ENCODE measurements at regions not wholly inside any gene's neighbourhood (a gene's known extent, or its start where the extent isn't known, plus 50 kb on each side); places are given as distances from the start of the nearest gene placed in this dataset.

DNA sequence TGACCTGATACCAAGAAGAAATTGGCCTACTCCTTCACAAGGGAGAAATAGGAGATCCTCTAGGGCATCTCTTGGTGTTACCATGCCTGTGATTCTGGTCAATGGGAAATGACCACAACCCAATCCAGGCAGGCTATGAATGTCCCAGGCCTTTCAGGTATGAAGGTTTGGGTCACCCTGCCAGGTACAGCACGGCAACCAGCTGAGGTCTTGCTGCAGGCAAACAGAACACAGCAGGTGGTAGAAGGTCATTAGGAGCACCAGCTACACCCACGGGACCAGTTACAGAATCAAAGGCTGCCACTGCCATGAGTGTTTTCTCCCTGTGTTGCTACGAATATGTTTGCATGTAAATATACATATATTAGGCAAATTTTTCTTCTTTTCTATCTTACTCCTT is 202.3 kb downstream of the ERMARD start:
- no peak overlapping the region for H3K4ac ChIP-seq (ENCODE audit: low read length)
- no peak overlapping the region for H4K91ac ChIP-seq (ENCODE audit: low read depth, low read length, poor library complexity)
- no peak overlapping the region for H3K14ac ChIP-seq (ENCODE audit: low read length)
- DNase-seq (ENCODE audit: low spot score) = no peak
- peaks cover 0 to 2% of the 10 kb centered on the region in 2 donors for H3K4me1 ChIP-seq (ENCODE audit: control insufficient read depth in 2 of 2, insufficient read depth in 1 of 2, low read depth in 1 of 2, low read length in 2 of 2)
- H3K9me3 ChIP-seq (replicated peaks in 1 of 2; ENCODE audit: control insufficient read depth in 2 of 2, insufficient read depth in 1 of 2, low read depth in 1 of 2, low read length in 2 of 2) = no peaks in the 10 kb centered on the region
- H4K8ac ChIP-seq (ENCODE audit: low read depth, low read length) = no peak overlapping the region
- H2BK15ac ChIP-seq (ENCODE audit: low read length) = no peak overlapping the region
- peak overlapping the region in 1 of 2 donors; percentile 53 for H3K4me3 ChIP-seq (ENCODE audit: low read length in 2 of 2)
- WGBS, 2 donors (ENCODE audit: extremely low coverage in 2 of 2, insufficient read length in 2 of 2, insufficient replicate concordance in 1 of 2) = no CpG with 5 or more reads among the region's 3 CpGs
- no peak overlapping the region for H2BK12ac ChIP-seq (ENCODE audit: low read length)
- H3K27ac ChIP-seq (replicated peaks; ENCODE audit: low read length) = no peak overlapping the region
- H2BK120ac ChIP-seq (ENCODE audit: low read depth, low read length) = no peak overlapping the region
- H3K79me1 ChIP-seq (ENCODE audit: low read depth, low read length) = no peaks in the 10 kb centered on the region
- H3K18ac ChIP-seq (ENCODE audit: low read length) = no peak overlapping the region
- H3K36me3 ChIP-seq (replicated peaks in 1 of 2; ENCODE audit: control insufficient read depth in 2 of 2, insufficient read depth in 2 of 2, low read length in 2 of 2) = no peaks in the 10 kb centered on the region
- H3K27me3 ChIP-seq (ENCODE audit: control insufficient read depth in 3 of 3, insufficient read depth in 3 of 3, low read depth in 1 of 3, low read length in 3 of 3) = no peaks in the 10 kb centered on the region
- H2AFZ ChIP-seq (ENCODE audit: low read length) = no peak overlapping the region
- no peak overlapping the region for H2AK5ac ChIP-seq (ENCODE audit: low read depth, low read length)
- H2BK5ac ChIP-seq (ENCODE audit: low read length) = no peak overlapping the region
- H3K4me2 ChIP-seq (ENCODE audit: insufficient read depth, low read length, poor library complexity, severe bottlenecking) = no peak overlapping the region
- no peak overlapping the region for H3K9ac ChIP-seq (ENCODE audit: low read depth, low read length, poor library complexity)
- H3K23ac ChIP-seq (ENCODE audit: low read depth, low read length, poor library complexity) = no peak overlapping the region

DNA sequence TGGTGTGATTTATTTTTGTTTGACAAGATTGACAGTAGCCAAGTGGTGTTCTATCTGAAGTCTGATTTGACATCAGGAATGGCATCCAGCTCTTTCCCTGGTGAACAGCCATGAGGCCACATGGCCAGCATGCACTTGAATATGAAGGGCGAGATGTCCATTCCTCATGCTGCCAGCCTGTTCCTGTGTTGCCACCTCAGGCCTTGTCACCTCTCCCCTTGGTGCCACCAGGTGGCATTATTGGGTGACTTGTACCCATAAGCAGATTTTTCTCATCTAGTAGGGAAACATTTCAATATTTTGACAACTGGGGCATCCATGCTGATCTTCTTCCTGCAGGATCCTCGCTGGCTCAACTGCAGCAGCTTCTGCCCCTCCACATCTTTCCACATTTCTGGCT is 199.1 kb downstream of the ERMARD start:
- Histone ChIP-seq H3K79me1 (ENCODE audit: low read depth, low read length) (no peaks in the 10 kb centered on the region), H3K4ac (ENCODE audit: low read length) (no peak overlapping the region), H3K27me3 (ENCODE audit: control insufficient read depth in 3 of 3, insufficient read depth in 3 of 3, low read depth in 1 of 3, low read length in 3 of 3) (no peaks in the 10 kb centered on the region), H3K14ac (ENCODE audit: low read length) (no peak overlapping the region), H3K27ac (replicated peaks; ENCODE audit: low read length) (no peak overlapping the region), H2BK5ac (ENCODE audit: low read length) (no peak overlapping the region), H3K36me3 (replicated peaks in 1 of 2; ENCODE audit: control insufficient read depth in 2 of 2, insufficient read depth in 2 of 2, low read length in 2 of 2) (no peaks in the 10 kb centered on the region), H2AFZ (ENCODE audit: low read length) (no peak overlapping the region), H2AK5ac (ENCODE audit: low read depth, low read length) (no peak overlapping the region), H4K91ac (ENCODE audit: low read depth, low read length, poor library complexity) (no peak overlapping the region), H3K4me1 (ENCODE audit: control insufficient read depth in 2 of 2, insufficient read depth in 1 of 2, low read depth in 1 of 2, low read length in 2 of 2) (no peaks in the 10 kb centered on the region), H4K8ac (ENCODE audit: low read depth, low read length) (no peak overlapping the region), H2BK15ac (ENCODE audit: low read length) (no peak overlapping the region), H3K9ac (ENCODE audit: low read depth, low read length, poor library complexity) (no peak overlapping the region), H3K23ac (ENCODE audit: low read depth, low read length, poor library complexity) (no peak overlapping the region), H3K4me2 (ENCODE audit: insufficient read depth, low read length, poor library complexity, severe bottlenecking) (no peak overlapping the region), H3K9me3 (replicated peaks in 1 of 2; ENCODE audit: control insufficient read depth in 2 of 2, insufficient read depth in 1 of 2, low read depth in 1 of 2, low read length in 2 of 2) (no peaks in the 10 kb centered on the region), H3K4me3 (ENCODE audit: low read length in 2 of 2) (no peak overlapping the region), H3K18ac (ENCODE audit: low read length) (no peak overlapping the region), H2BK12ac (ENCODE audit: low read length) (no peak overlapping the region), H2BK120ac (ENCODE audit: low read depth, low read length) (no peak overlapping the region)
- no peak for DNase-seq (ENCODE audit: low spot score)
- no CpG with 5 or more reads among the region's 2 CpGs for WGBS, 2 donors (ENCODE audit: extremely low coverage in 2 of 2, insufficient read length in 2 of 2, insufficient replicate concordance in 1 of 2)

DNA sequence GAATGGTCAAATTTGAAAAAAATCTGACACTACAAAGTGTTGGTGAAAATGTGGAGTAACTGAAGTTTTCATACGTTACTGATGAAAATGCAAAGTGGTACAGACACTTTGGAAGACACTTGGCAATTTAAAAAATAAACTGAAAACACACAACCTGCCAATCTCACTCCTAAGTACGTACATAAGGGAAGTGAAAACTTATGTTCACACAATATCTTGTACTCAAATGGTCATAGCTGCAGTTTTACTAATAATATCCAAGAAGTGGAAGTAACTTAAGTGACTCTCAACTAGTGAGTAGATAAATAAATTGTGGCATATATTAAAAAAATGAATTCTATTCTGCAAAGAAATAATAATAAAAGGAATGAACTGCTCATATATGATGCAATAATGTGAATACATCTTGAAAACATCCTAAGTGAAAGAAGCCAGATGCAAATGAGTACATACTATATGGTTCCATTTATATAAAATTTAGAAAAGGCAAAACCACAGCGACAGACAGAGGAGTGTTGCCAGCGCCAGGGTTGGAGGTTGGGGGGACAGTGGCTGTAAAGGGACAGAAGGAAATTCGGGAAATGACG is 198.2 kb downstream of the ERMARD start:
- WGBS, 2 donors (ENCODE audit: extremely low coverage in 2 of 2, insufficient read length in 2 of 2, insufficient replicate concordance in 1 of 2) = no CpG with 5 or more reads among the region's 6 CpGs
- Histone ChIP-seq H3K9ac (ENCODE audit: low read depth, low read length, poor library complexity) (no peak overlapping the region), H4K91ac (ENCODE audit: low read depth, low read length, poor library complexity) (no peak overlapping the region), H2BK12ac (ENCODE audit: low read length) (no peak overlapping the region), H3K36me3 (replicated peaks in 1 of 2; ENCODE audit: control insufficient read depth in 2 of 2, insufficient read depth in 2 of 2, low read length in 2 of 2) (no peaks in the 10 kb centered on the region), H3K4ac (ENCODE audit: low read length) (no peak overlapping the region), H3K14ac (ENCODE audit: low read length) (no peak overlapping the region), H4K8ac (ENCODE audit: low read depth, low read length) (no peak overlapping the region), H3K27ac (replicated peaks; ENCODE audit: low read length) (no peak overlapping the region), H3K23ac (ENCODE audit: low read depth, low read length, poor library complexity) (no peak overlapping the region), H3K4me3 (ENCODE audit: low read length in 2 of 2) (no peak overlapping the region), H3K4me2 (ENCODE audit: insufficient read depth, low read length, poor library complexity, severe bottlenecking) (no peak overlapping the region), H3K4me1 (ENCODE audit: control insufficient read depth in 2 of 2, insufficient read depth in 1 of 2, low read depth in 1 of 2, low read length in 2 of 2) (no peaks in the 10 kb centered on the region), H3K9me3 (replicated peaks in 1 of 2; ENCODE audit: control insufficient read depth in 2 of 2, insufficient read depth in 1 of 2, low read depth in 1 of 2, low read length in 2 of 2) (no peaks in the 10 kb centered on the region), H3K79me1 (ENCODE audit: low read depth, low read length) (no peaks in the 10 kb centered on the region), H3K18ac (ENCODE audit: low read length) (no peak overlapping the region), H2AFZ (ENCODE audit: low read length) (no peak overlapping the region), H2AK5ac (ENCODE audit: low read depth, low read length) (no peak overlapping the region), H2BK15ac (ENCODE audit: low read length) (no peak overlapping the region), H3K27me3 (ENCODE audit: control insufficient read depth in 3 of 3, insufficient read depth in 3 of 3, low read depth in 1 of 3, low read length in 3 of 3) (no peaks in the 10 kb centered on the region), H2BK120ac (ENCODE audit: low read depth, low read length) (no peak overlapping the region), H2BK5ac (ENCODE audit: low read length) (no peak overlapping the region)
- no peak for DNase-seq (ENCODE audit: low spot score)

DNA sequence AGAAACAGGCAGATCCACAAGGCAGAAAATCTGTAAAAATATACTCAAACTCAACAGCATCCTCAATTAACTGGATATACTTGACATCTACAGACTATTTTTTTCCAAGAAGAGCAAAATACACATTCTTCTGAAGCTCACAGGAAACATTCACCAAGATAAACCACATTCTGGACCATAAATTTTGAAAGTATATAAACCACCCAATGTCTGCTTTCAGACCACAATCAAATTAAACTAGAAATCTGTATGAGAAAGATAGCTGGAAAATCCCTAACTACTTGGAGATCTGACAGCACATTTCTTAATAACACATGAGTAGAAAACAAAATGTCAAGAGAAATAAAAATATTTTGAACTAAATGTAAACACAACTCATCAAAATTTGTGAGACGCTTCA is 195.5 kb downstream of the ERMARD start:
- Histone ChIP-seq H2BK12ac (ENCODE audit: low read length) (no peak overlapping the region), H3K14ac (ENCODE audit: low read length) (no peak overlapping the region), H3K9me3 (replicated peaks in 1 of 2; ENCODE audit: control insufficient read depth in 2 of 2, insufficient read depth in 1 of 2, low read depth in 1 of 2, low read length in 2 of 2) (peaks cover 0 to 3% of the 10 kb centered on the region in 2 donors), H2BK5ac (ENCODE audit: low read length) (no peak overlapping the region), H2AK5ac (ENCODE audit: low read depth, low read length) (no peak overlapping the region), H3K4me1 (ENCODE audit: control insufficient read depth in 2 of 2, insufficient read depth in 1 of 2, low read depth in 1 of 2, low read length in 2 of 2) (no peaks in the 10 kb centered on the region), H2AFZ (ENCODE audit: low read length) (no peak overlapping the region), H2BK15ac (ENCODE audit: low read length) (no peak overlapping the region), H3K27ac (replicated peaks; ENCODE audit: low read length) (no peak overlapping the region), H3K79me1 (ENCODE audit: low read depth, low read length) (no peaks in the 10 kb centered on the region), H3K9ac (ENCODE audit: low read depth, low read length, poor library complexity) (no peak overlapping the region), H3K18ac (ENCODE audit: low read length) (no peak overlapping the region), H3K27me3 (ENCODE audit: control insufficient read depth in 3 of 3, insufficient read depth in 3 of 3, low read depth in 1 of 3, low read length in 3 of 3) (no peaks in the 10 kb centered on the region), H3K23ac (ENCODE audit: low read depth, low read length, poor library complexity) (no peak overlapping the region), H3K36me3 (replicated peaks in 1 of 2; ENCODE audit: control insufficient read depth in 2 of 2, insufficient read depth in 2 of 2, low read length in 2 of 2) (no peaks in the 10 kb centered on the region), H3K4ac (ENCODE audit: low read length) (no peak overlapping the region), H3K4me2 (ENCODE audit: insufficient read depth, low read length, poor library complexity, severe bottlenecking) (no peak overlapping the region), H4K91ac (ENCODE audit: low read depth, low read length, poor library complexity) (no peak overlapping the region), H4K8ac (ENCODE audit: low read depth, low read length) (no peak overlapping the region), H3K4me3 (ENCODE audit: low read length in 2 of 2) (no peak overlapping the region), H2BK120ac (ENCODE audit: low read depth, low read length) (no peak overlapping the region)
- no peak for DNase-seq (ENCODE audit: low spot score)
- no CpG with 5 or more reads among the region's 1 CpG for WGBS, 2 donors (ENCODE audit: extremely low coverage in 2 of 2, insufficient read length in 2 of 2, insufficient replicate concordance in 1 of 2)
